Psoas muscle (tissue), 7 donors: ENCODE measurements at regions not wholly inside any gene's neighbourhood (a gene's known extent, or its start where the extent isn't known, plus 50 kb on each side); places are given as distances from the start of the nearest gene placed in this dataset.

Experiments used
- ATAC-seq, 4 donors: fragments of 200-7000 bp; cut with Tn5 transposase; one replicate each; pipeline ENCODE4 v1.9.1; 2020; ENCODE audit warnings: moderate library complexity in 3 of 4, mild to moderate bottlenecking in 2 of 4
- DNase-seq, 2 donors: peaks; one replicate each; pipeline ENCODE4 v3.0.0-alpha.2; 2020
- H3K27ac ChIP-seq: fragments of 200-600 bp; one replicate; pipeline ENCODE4 v1.8.0; 2022
- H3K27me3 ChIP-seq, 3 donors: fragments of 200-600 bp in 1 of 3; one replicate each; pipeline versions ENCODE4 v1.6.1 to v1.8.0; 2013 to 2022; ENCODE audit warnings: low read length in 2 of 3, mild to moderate bottlenecking in 2 of 3, moderate library complexity in 1 of 3; ENCODE audit not compliant: insufficient read depth in 3 of 3
- H3K36me3 ChIP-seq, 2 donors: fragments of 200-600 bp in 1 of 2; one replicate each; pipeline versions ENCODE4 v1.6.1 to v1.8.0; 2013 to 2022; ENCODE audit warnings: low read depth in 1 of 2, mild to moderate bottlenecking in 1 of 2, moderate library complexity in 1 of 2; ENCODE audit not compliant: insufficient read depth in 1 of 2
- H3K4me1 ChIP-seq: fragments of 200-600 bp; one replicate; pipeline ENCODE4 v1.8.0; 2022
- H3K4me3 ChIP-seq: fragments of 200-600 bp; one replicate; pipeline ENCODE4 v1.8.0; 2022; ENCODE audit warnings: mild to moderate bottlenecking
- H3K9me3 ChIP-seq: fragments of 200-600 bp; one replicate; pipeline ENCODE4 v1.8.0; 2022
- CTCF ChIP-seq: fragments of 200-600 bp; IDR thresholded peaks from one replicate; pipeline ENCODE4 v1.8.0; 2022; ENCODE audit warnings: antibody characterized with exemption
- WGBS, 3 donors: extraction: QIAGEN DNeasy Blood & Tissue Kit; methylation state at CpG; one replicate each; pipeline versions ENCODE4 v1.1.6 to v1.1.7; 2013; 5-methylcytosine and 5-hydroxymethylcytosine counted together
- intact Hi-C, 2 donors: fragments of 100-400 bp; cut with DNase I; formaldehyde crosslinking; loops; one replicate each; pipeline versions ENCODE4 v1.11.0 to v1.14.2; 2022
- donor health status: healthy with polysubstance abuse.
- donor health status: DM: no; HTN: no; CAD: no; lungs with moderate emphysema.
- donor health status: Bipolar disorder and iron deficiency.
- donor health status: healthy.
- donor health status: DM: yes; HTN: yes; CAD: no.
- donor health status: DM: no; HTN: no; CAD: no.
- donor health status: DM: yes; HTN: yes; CAD: no.

- H3K27ac ChIP-seq: no peak overlapping the region
- H3K4me3 ChIP-seq: no peak overlapping the region
- DNase-seq: no peak
- no peaks in the 10 kb centered on the region for H3K36me3 ChIP-seq
- peaks cover 7% of the 10 kb centered on the region for H3K9me3 ChIP-seq
- no peak for ATAC-seq
- WGBS, 3 donors: 55 to 56% (median 55%) methylated on average over 4 of the region's 4 CpGs
- intact Hi-C loops: no loop called here
- H3K4me1 ChIP-seq: no peaks in the 10 kb centered on the region
- H3K27me3 ChIP-seq: no peaks in the 10 kb centered on the region
- TF ChIP-seq CTCF: no peak
These were observed 172.0 kb downstream of the AASDH start for GRCh38 chr4:56215141-56215783.

GRCh38 chr4:56213543-56213942, 173.7 kb downstream of the AASDH start:
- 53 to 77% (median 67%) methylated on average over 3 of the region's 3 CpGs for WGBS, 3 donors

GRCh38 chr4:56212774-56213173, 174.5 kb downstream of the AASDH start:
- no peak for TF ChIP-seq CTCF
- intact Hi-C loops: no loop called here
- Histone ChIP-seq H3K9me3 (peaks cover 7% of the 10 kb centered on the region), H3K27me3 (no peaks in the 10 kb centered on the region), H3K36me3 (no peaks in the 10 kb centered on the region), H3K27ac (no peak overlapping the region), H3K4me3 (no peak overlapping the region), H3K4me1 (no peaks in the 10 kb centered on the region)
- WGBS, 3 donors: 91 to 96% (median 93%) methylated on average over 2 of the region's 2 CpGs
- DNase-seq (no peak), ATAC-seq (no peak)

More at GRCh38 chr4:56213543-56213942, 173.7 kb downstream of the AASDH start:
- ATAC-seq (no peak), DNase-seq (no peak)
- TF ChIP-seq CTCF: no peak
- intact Hi-C loops: no loop called here
- H3K4me1 ChIP-seq: no peaks in the 10 kb centered on the region
- H3K9me3 ChIP-seq: peaks cover 7% of the 10 kb centered on the region
- no peak overlapping the region for H3K27ac ChIP-seq
- H3K27me3 ChIP-seq: no peaks in the 10 kb centered on the region
- H3K36me3 ChIP-seq: no peaks in the 10 kb centered on the region
- H3K4me3 ChIP-seq: no peak overlapping the region

- peaks cover 7% of the 10 kb centered on the region for H3K9me3 ChIP-seq
- TF ChIP-seq CTCF: no peak
- intact Hi-C loops: no loop called here
- H3K4me3 ChIP-seq: no peak overlapping the region
- DNase-seq (no peak), ATAC-seq (no peak)
- no peaks in the 10 kb centered on the region for H3K27me3 ChIP-seq
- no peaks in the 10 kb centered on the region for H3K36me3 ChIP-seq
- no peak overlapping the region for H3K27ac ChIP-seq
- H3K4me1 ChIP-seq: no peaks in the 10 kb centered on the region
- 92 to 99% (median 95%) methylated on average over 3 of the region's 3 CpGs for WGBS, 3 donors
These were observed 176.1 kb downstream of the AASDH start for GRCh38 chr4:56211202-56211601.

GRCh38 chr4:56210397-56210796, 176.9 kb downstream of the AASDH start:
- no peak overlapping the region for H3K4me3 ChIP-seq
- no peak for ATAC-seq
- H3K9me3 ChIP-seq: peaks cover 7% of the 10 kb centered on the region
- H3K27me3 ChIP-seq: no peaks in the 10 kb centered on the region
- DNase-seq: no peak
- TF ChIP-seq CTCF: no peak
- no peaks in the 10 kb centered on the region for H3K36me3 ChIP-seq
- WGBS, 3 donors: 49 to 61% (median 54%) methylated on average over 1 of the region's 1 CpG
- no peak overlapping the region for H3K27ac ChIP-seq
- no peaks in the 10 kb centered on the region for H3K4me1 ChIP-seq
- intact Hi-C loops: no loop called here
